Right renal cortex interstitium (tissue), 3 donors: ENCODE measurements at regions not wholly inside any gene's neighbourhood (a gene's known extent, or its start where the extent isn't known, plus 50 kb on each side); places are given as distances from the start of the nearest gene placed in this dataset.
"Not testable (repeated sequence)": the region's sequence is repeated elsewhere in the genome, so short reads cannot be mapped to it uniquely, and the experiment has no call there.

ENCODE experiments used
- DNase-seq, 3 donors: peaks; one replicate each; pipeline ENCODE4 v3.0.0-alpha.2; 2013; ENCODE audit warnings: low read depth in 3 of 3, low spot score in 2 of 3

GRCh38 chr6:114995526-114995925 is 652.7 kb upstream of the HS3ST5 start:
- peak in 2 of 3 donors; percentile 10 to 32 for DNase-seq

- DNase-seq = no peak
These were observed 646.6 kb upstream of the HS3ST5 start for GRCh38 chr6:114989279-114989964.

- no peak for DNase-seq
These were observed 644.5 kb upstream of the HS3ST5 start for GRCh38 chr6:114987281-114987680.

GRCh38 chr6:114955363-114955762 is 612.5 kb upstream of the HS3ST5 start:
- DNase-seq = no peak

- DNase-seq = no peak
These were observed 609.4 kb upstream of the HS3ST5 start for GRCh38 chr6:114952229-114952628.

- no peak for DNase-seq
These were observed 602.6 kb upstream of the HS3ST5 start for GRCh38 chr6:114945392-114945791.

- DNase-seq = no peak
These were observed 598.3 kb upstream of the HS3ST5 start for GRCh38 chr6:114941078-114941477.

GRCh38 chr6:114940181-114940580 is 597.4 kb upstream of the HS3ST5 start:
- DNase-seq = no peak

- DNase-seq = no peak
These were observed 596.8 kb upstream of the HS3ST5 start for GRCh38 chr6:114939630-114940029.

- no peak for DNase-seq
These were observed 593.3 kb upstream of the HS3ST5 start for GRCh38 chr6:114936080-114936479.

GRCh38 chr6:114934079-114934478 is 591.3 kb upstream of the HS3ST5 start:
- no peak for DNase-seq

GRCh38 chr6:114928731-114929130 is 585.9 kb upstream of the HS3ST5 start:
- DNase-seq = not testable (repeated sequence)

- DNase-seq = no peak
These were observed 563.3 kb upstream of the HS3ST5 start for GRCh38 chr6:114906096-114906495.

- no peak for DNase-seq
These were observed 554.7 kb upstream of the HS3ST5 start for GRCh38 chr6:114897536-114897935.

GRCh38 chr6:114892211-114892610 is 549.4 kb upstream of the HS3ST5 start:
- no peak for DNase-seq

GRCh38 chr6:114888241-114888640 is 545.4 kb upstream of the HS3ST5 start:
- no peak for DNase-seq

GRCh38 chr6:114886670-114887436 is 544.0 kb upstream of the HS3ST5 start:
- no peak for DNase-seq

- DNase-seq = no peak
These were observed 536.9 kb upstream of the HS3ST5 start for GRCh38 chr6:114879693-114880092.

- DNase-seq = no peak
These were observed 535.3 kb upstream of the HS3ST5 start for GRCh38 chr6:114878091-114878490.

GRCh38 chr6:114874410-114874809 is 531.6 kb upstream of the HS3ST5 start:
- no peak for DNase-seq

- DNase-seq = not testable (repeated sequence)
These were observed 522.7 kb upstream of the HS3ST5 start for GRCh38 chr6:114865506-114865905.

GRCh38 chr6:114863610-114864009 is 520.8 kb upstream of the HS3ST5 start:
- DNase-seq = no peak
